Astrocyte of the cerebellum (primary cell): ENCODE measurements at regions not wholly inside any gene's neighbourhood (a gene's known extent, or its start where the extent isn't known, plus 50 kb on each side); places are given as distances from the start of the nearest gene placed in this dataset.

Experiments
- DNase-seq: peaks from one replicate; pipeline ENCODE4 v3.0.0-alpha.2; 2011; ENCODE audit warnings: low read depth
- H3K4me3 ChIP-seq: 2 replicates; pipeline ENCODE4 v1.5.1; 2011; ENCODE audit warnings: mild to moderate bottlenecking, low read depth, low read length, moderate library complexity
- CTCF ChIP-seq: IDR thresholded peaks from 2 replicates; pipeline ENCODE4 v1.5.1; 2012; ENCODE audit warnings: low read length, low read depth, moderate library complexity, mild to moderate bottlenecking; ENCODE audit errors: missing control alignments
- in situ Hi-C: cut with HindIII; loops from 2 replicates; pipeline ENCODE4 v1.10.0; 2017; ENCODE audit warnings: low sequenced_read_pairs

- H3K4me3 ChIP-seq = no peak overlapping the region
- no peak for TF ChIP-seq CTCF
- no peak for DNase-seq
- in situ Hi-C loops = no loop called here
These were observed 158.0 kb upstream of the AHR start for GRCh38 chr7:17140406-17140805.

DNA sequence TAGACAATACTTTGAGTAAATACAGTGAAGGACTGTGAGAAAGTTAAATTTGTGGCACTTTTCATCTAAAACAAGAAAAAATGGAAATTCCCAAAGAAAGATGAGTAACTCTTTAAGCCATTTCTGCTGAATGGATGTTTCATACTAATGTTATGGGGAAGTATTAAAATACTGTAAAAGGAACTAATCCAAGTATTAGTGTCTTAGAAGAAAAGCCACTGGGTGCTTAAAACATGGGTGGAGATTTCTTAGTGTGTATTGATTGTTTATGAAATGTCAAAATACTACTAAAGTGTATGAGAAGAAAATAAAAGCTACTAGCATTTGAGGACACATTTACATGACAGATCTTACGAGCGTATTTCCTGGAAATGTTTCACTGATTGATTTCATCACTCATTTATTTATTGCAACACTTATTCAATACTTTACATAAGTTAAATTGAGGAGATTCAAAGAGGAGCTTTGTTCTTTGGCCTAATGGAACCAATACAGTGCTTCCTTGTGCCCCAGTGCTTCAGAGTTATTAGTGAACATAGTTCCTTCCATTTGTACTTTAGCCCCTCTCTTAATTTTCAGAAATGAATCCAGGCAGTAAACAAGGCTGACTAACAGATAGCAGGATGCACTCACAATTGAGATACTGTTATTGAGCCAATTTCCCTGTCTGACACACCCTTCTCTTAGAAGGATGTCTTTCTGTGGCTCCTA lies 155.5 kb upstream of the AHR start:
- H3K4me3 ChIP-seq = no peak overlapping the region
- in situ Hi-C loops = no loop called here
- DNase-seq = no peak

DNA sequence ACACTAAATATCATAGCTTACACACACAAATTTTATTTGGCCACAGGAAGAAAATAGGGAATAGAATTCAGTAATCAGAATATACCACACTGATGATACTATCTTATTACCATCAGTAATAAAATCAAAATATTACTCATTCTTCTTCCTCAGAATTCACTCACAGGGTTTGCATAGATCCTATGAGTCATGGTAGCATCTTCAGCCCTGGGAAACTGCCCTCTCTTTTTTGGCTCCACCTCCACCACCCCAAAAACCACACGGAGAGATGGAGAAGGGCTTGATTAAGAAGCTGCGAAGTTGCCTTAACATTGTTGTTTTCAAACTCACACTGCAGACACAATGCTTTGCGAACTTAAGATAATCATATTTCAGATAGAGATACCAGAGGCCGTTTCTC lies 154.1 kb upstream of the AHR start:
- in situ Hi-C loops = no loop called here
- no peak for DNase-seq
- no peak overlapping the region for H3K4me3 ChIP-seq
- no peak for TF ChIP-seq CTCF

More for the DNA sequence above, 155.5 kb upstream of the AHR start:
- TF ChIP-seq CTCF = no peak

GRCh38 chr7:17146621-17147020 lies 151.8 kb upstream of the AHR start:
- TF ChIP-seq CTCF = no peak
- no peak for DNase-seq
- no peak overlapping the region for H3K4me3 ChIP-seq
- in situ Hi-C loops = no loop called here

GRCh38 chr7:17147409-17147808 lies 151.0 kb upstream of the AHR start:
- in situ Hi-C loops = no loop called here
- TF ChIP-seq CTCF = no peak
- DNase-seq = no peak
- H3K4me3 ChIP-seq = no peak overlapping the region

- no peak overlapping the region for H3K4me3 ChIP-seq
- TF ChIP-seq CTCF = no peak
- no peak for DNase-seq
- in situ Hi-C loops = no loop called here
These were observed 148.4 kb upstream of the AHR start for GRCh38 chr7:17150018-17150417.
